ENCODE measurements at regions not wholly inside any gene's neighbourhood (a gene's known extent, or its start where the extent isn't known, plus 50 kb on each side); places are given as distances from the start of the nearest gene placed in this dataset.

DNA sequence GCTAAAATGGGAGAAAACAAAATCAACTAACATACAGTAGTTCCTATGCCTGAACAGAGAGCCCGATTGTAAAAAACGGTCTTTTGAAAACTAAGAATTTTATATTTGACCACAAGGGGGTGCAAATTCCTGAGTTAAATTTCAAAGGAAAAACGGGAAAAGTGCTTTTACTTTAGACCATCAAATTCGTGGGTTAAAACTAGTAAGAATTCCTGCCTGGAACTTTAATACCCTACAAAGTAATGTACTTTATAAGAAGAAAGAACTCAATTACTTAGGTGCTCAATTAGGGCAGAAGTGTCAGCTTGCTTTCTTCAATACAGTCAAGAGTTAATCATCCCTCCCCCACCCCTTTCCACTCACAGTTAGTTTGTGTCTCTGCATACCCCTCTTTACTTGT lies 69.8 kb downstream of the KCNRG start:
- ATAC-seq (no peak), DNase-seq (no peak)

DNA sequence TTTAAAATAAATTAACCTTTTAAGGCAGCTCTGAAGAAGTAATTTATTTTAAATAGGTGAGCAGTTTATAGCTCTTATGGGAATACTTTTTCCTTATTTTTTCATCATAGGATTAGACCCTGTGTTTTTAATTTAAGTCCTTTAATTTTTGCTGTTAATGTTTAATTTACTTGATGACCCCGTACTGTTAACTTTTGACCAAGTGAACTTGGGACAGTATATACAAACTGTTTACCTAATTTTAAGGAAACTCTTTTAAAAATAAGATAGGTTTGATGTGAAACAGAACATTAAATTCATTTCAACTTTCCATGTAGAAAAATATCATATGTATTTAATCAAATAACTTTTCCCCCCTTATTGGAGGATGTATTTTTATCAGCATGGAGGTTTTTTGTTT lies 74.4 kb downstream of the KCNRG start:
- Histone ChIP-seq H3K27ac (no peak overlapping the region), H3K27me3 (no peaks in the 10 kb centered on the region), H3K36me3 (replicated peaks in 1 of 2; ENCODE audit: insufficient read depth in 1 of 2, low read depth in 2 of 2) (no peaks in the 10 kb centered on the region), H3K4me3 (no peak overlapping the region), H3K9me3 (no peaks in the 10 kb centered on the region), H3K4me1 (peaks cover 8% of the 10 kb centered on the region)
- ATAC-seq (no peak), DNase-seq (no peak)
- intact Hi-C loops (cut with DNase I): no loop called here
- 79 to 85% methylated on average over 1 of the region's 1 CpG for WGBS, 2 donors
- TF ChIP-seq, protein P1, sequence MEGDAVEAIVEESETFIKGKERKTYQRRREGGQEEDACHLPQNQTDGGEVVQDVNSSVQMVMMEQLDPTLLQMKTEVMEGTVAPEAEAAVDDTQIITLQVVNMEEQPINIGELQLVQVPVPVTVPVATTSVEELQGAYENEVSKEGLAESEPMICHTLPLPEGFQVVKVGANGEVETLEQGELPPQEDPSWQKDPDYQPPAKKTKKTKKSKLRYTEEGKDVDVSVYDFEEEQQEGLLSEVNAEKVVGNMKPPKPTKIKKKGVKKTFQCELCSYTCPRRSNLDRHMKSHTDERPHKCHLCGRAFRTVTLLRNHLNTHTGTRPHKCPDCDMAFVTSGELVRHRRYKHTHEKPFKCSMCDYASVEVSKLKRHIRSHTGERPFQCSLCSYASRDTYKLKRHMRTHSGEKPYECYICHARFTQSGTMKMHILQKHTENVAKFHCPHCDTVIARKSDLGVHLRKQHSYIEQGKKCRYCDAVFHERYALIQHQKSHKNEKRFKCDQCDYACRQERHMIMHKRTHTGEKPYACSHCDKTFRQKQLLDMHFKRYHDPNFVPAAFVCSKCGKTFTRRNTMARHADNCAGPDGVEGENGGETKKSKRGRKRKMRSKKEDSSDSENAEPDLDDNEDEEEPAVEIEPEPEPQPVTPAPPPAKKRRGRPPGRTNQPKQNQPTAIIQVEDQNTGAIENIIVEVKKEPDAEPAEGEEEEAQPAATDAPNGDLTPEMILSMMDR (IDR thresholded peaks at IDR 0.05): no peak
- TF ChIP-seq POLR2A (IDR thresholded peaks at IDR 0.05): no peak

More for the DNA sequence above, 69.8 kb downstream of the KCNRG start:
- H3K36me3 ChIP-seq (replicated peaks in 1 of 2; ENCODE audit: insufficient read depth in 1 of 2, low read depth in 2 of 2): no peaks in the 10 kb centered on the region
- no peak overlapping the region for H3K4me3 ChIP-seq
- no peaks in the 10 kb centered on the region for H3K27me3 ChIP-seq
- intact Hi-C loops (cut with DNase I): no loop called here
- 1% methylated on average over 4 of the region's 4 CpGs for WGBS, 2 donors
- no peaks in the 10 kb centered on the region for H3K9me3 ChIP-seq
- no peak overlapping the region for H3K27ac ChIP-seq
- no peak for TF ChIP-seq POLR2A (IDR thresholded peaks at IDR 0.05)
- TF ChIP-seq, protein P1 (IDR thresholded peaks at IDR 0.05): peak; percentile 12 to 65 (median 52)
- peaks cover 28% of the 10 kb centered on the region for H3K4me1 ChIP-seq

DNA sequence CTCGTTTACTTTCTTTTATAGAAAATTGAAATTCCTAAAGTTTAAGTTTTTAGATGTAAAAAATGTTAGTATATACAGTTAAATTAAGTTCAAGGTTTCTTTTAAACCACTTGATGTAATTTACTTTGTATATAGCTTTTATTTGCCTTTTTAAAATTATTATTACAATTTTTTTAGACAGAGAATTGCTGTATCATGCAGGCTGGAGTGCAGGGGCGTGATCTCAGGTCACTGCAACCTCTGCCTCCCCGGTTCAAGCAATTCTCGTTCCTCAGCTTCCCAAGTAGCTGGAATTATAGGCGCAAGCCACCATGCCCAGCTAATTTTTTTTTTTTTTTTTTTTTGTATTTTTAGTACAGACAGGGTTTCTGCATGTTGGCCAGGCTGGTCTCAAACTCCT lies 75.0 kb downstream of the KCNRG start:
- H3K36me3 ChIP-seq (replicated peaks in 1 of 2; ENCODE audit: insufficient read depth in 1 of 2, low read depth in 2 of 2): no peaks in the 10 kb centered on the region
- H3K4me1 ChIP-seq: peaks cover 8% of the 10 kb centered on the region
- TF ChIP-seq POLR2A (IDR thresholded peaks at IDR 0.05): no peak
- TF ChIP-seq, protein P1 (IDR thresholded peaks at IDR 0.05): no peak
- no peak overlapping the region for H3K4me3 ChIP-seq
- no peaks in the 10 kb centered on the region for H3K27me3 ChIP-seq
- ATAC-seq (no peak), DNase-seq (no peak)
- H3K9me3 ChIP-seq: no peaks in the 10 kb centered on the region
- no peak overlapping the region for H3K27ac ChIP-seq
- 88 to 97% methylated on average over 5 of the region's 5 CpGs for WGBS, 2 donors
- intact Hi-C loops (cut with DNase I): no loop called here

DNA sequence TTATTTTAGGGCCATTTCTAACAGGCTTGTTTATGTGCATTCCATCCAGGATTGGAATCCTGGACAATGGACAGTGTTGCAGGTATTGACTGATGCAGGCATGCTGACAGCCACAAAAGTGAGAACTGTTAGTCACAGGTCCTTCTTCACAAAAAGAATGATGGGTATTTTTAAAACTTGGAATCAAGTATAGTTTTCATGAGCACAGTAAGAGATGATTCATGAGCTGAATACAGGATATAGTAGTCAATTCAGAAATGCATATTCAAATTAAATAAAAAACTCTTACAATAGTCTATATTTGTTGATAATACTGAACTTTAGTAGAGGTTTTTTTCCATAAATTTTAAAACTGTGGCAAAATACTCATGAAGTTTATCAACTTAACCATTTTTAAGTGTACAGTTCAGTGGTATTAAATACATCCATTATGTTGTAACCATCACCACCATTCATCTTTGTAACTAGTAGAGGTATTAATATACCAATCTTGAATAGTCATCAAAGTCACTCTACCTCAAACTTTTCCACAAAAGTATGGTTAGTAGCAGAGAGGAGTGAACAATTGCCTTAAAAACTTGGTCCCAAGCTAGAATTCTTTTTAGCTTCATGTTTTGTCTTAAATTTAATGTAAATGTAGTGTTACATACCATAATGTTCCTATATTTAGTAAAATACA lies 79.5 kb downstream of the KCNRG start:
- Histone ChIP-seq H3K9me3 (no peaks in the 10 kb centered on the region), H3K36me3 (replicated peaks in 1 of 2; ENCODE audit: insufficient read depth in 1 of 2, low read depth in 2 of 2) (no peaks in the 10 kb centered on the region), H3K4me1 (peaks cover 8% of the 10 kb centered on the region), H3K27me3 (no peaks in the 10 kb centered on the region), H3K27ac (no peak overlapping the region), H3K4me3 (no peak overlapping the region)
- DNase-seq (no peak), ATAC-seq (no peak)
- intact Hi-C loops (cut with DNase I): no loop called here
- TF ChIP-seq POLR2A (IDR thresholded peaks at IDR 0.05): no peak
- TF ChIP-seq, protein P1 (IDR thresholded peaks at IDR 0.05): no peak

DNA sequence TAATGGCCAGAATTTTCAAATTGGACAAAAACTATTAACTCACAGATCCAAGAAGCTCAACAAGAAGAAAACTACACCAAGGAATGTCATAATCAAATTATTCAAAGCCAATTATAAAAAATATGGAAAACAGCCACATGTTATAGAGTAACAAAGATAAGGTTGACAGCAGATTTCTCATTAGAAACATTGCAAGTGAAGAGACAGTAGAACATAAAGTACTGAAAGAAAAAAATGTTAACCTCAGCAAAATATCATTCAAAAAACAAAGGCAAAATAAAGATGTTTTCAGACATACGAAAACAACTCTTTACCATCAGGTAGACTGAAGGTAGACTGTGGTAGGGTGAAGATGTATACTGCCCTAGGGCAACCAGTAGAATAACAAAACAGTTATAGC lies 83.4 kb downstream of the KCNRG start:
- WGBS, 2 donors: 96 to 100% methylated on average over 1 of the region's 1 CpG
- H3K36me3 ChIP-seq (replicated peaks in 1 of 2; ENCODE audit: insufficient read depth in 1 of 2, low read depth in 2 of 2): no peaks in the 10 kb centered on the region
- H3K4me1 ChIP-seq: no peaks in the 10 kb centered on the region
- intact Hi-C loops (cut with DNase I): no loop called here
- H3K9me3 ChIP-seq: no peaks in the 10 kb centered on the region
- H3K27ac ChIP-seq: no peak overlapping the region
- DNase-seq: no peak
- no peak overlapping the region for H3K4me3 ChIP-seq
- ATAC-seq: no peak
- no peak for TF ChIP-seq POLR2A (IDR thresholded peaks at IDR 0.05)
- TF ChIP-seq, protein P1 (IDR thresholded peaks at IDR 0.05): no peak
- no peaks in the 10 kb centered on the region for H3K27me3 ChIP-seq

Data from body of pancreas (tissue), 4 donors.